ENCODE measurements at regions not wholly inside any gene's neighbourhood (a gene's known extent, or its start where the extent isn't known, plus 50 kb on each side); places are given as distances from the start of the nearest gene placed in this dataset.

DNA sequence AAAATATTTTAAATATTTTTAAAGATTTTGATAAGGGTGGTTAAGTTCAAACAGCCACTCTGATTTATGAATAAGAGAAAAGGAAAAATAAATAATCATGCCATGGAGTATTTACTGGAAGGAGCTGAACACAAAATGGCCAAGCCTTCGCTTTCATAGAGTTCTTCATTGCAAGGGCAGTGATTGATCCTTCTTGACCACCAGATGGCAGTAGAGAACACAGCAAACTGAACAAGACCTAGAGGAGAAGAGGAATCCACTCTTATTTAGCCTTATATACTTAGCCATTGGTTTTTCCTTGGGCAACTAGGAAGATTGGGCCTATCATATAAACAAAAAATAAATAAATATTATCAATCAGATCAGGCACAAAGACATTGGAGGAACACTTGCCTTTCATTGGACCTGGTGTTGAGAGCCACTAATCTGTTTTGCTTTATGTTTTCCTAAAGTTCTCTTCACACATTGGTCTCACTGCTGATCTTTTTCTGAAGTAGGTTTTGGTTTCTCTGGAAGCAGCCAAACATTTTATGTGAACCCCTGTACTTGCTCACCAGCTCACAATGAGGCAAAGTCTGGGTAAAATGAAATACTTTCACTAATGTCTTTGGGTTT is 58.1 kb upstream of the PARM1 start:
- Histone ChIP-seq H3K27ac (ENCODE audit: low read length) (no peak overlapping the region), H3K36me3 (ENCODE audit: insufficient read depth, low read length) (no peaks in the 10 kb centered on the region), H3K9me2 (ENCODE audit: insufficient read depth, low read length) (no peaks in the 10 kb centered on the region), H4K20me1 (ENCODE audit: insufficient read depth) (no peaks in the 10 kb centered on the region), H3K4me2 (ENCODE audit: low read length) (no peak overlapping the region), H3K27me3 (ENCODE audit: insufficient read depth, low read depth, low read length) (no peaks in the 10 kb centered on the region), H3K9ac (ENCODE audit: low read length) (no peak overlapping the region), H3K79me2 (replicated peaks; ENCODE audit: insufficient read depth, low read length) (no peaks in the 10 kb centered on the region), H3F3A (ENCODE audit: insufficient read depth, low read length, poor library complexity, severe bottlenecking) (no peaks in the 10 kb centered on the region), H3K9me3 (ENCODE audit: low read length) (no peaks in the 10 kb centered on the region), H2AFZ (ENCODE audit: low read depth, low read length) (no peak overlapping the region), H3K4me3 (ENCODE audit: low read length) (no peak overlapping the region)
- TF ChIP-seq EP300 (conservative IDR thresholded peaks at IDR 0.05; ENCODE audit: poor library complexity, severe bottlenecking) = no peak
- no peak for TF ChIP-seq POLR2AphosphoS5 (IDR thresholded peaks at IDR 0.05)
- TF ChIP-seq, protein P1, sequence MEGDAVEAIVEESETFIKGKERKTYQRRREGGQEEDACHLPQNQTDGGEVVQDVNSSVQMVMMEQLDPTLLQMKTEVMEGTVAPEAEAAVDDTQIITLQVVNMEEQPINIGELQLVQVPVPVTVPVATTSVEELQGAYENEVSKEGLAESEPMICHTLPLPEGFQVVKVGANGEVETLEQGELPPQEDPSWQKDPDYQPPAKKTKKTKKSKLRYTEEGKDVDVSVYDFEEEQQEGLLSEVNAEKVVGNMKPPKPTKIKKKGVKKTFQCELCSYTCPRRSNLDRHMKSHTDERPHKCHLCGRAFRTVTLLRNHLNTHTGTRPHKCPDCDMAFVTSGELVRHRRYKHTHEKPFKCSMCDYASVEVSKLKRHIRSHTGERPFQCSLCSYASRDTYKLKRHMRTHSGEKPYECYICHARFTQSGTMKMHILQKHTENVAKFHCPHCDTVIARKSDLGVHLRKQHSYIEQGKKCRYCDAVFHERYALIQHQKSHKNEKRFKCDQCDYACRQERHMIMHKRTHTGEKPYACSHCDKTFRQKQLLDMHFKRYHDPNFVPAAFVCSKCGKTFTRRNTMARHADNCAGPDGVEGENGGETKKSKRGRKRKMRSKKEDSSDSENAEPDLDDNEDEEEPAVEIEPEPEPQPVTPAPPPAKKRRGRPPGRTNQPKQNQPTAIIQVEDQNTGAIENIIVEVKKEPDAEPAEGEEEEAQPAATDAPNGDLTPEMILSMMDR (IDR thresholded peaks at IDR 0.05; ENCODE audit: poor library complexity, severe bottlenecking) = peak; percentile 84
- TF ChIP-seq SMC3 (conservative IDR thresholded peaks at IDR 0.05; ENCODE audit: poor library complexity) = peak; percentile 92
- peak; percentile 88 for TF ChIP-seq RAD21 (conservative IDR thresholded peaks at IDR 0.05)

DNA sequence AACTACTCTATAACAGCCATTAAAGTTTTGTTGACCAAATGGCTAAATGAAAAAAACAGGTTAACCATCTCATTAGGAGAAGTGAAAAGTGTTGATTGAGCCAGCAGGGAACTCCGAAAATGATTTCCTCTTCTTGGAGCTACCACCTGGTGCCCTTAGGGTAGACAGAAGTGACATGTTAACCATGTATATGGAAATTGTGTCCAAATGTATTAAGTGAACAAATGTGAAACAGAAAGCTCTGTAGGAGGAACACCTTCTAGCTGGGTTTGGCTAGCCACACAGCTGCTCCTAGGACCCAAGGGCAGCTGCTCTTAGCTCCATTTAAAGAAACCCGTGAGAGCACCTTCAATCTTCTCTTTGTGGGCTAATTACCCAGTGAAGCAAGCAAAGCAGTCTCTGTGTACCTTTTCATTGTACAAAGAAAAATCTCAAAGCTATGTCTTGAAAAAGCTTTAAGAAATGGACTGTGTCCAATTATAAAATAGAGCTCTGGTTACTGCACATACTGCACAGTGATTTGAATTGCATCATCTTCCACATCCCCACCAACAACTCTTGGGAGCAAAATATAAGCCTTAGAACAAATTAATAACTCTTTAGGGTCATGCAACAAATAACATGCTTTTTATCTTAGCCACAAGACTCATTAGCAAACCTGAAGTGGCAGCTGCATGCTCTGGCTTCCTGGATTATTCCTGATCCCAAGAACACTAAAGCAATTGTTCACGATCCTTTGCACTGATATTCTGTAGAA is 59.2 kb upstream of the PARM1 start:
- Histone ChIP-seq H3K4me2 (ENCODE audit: low read length) (no peak overlapping the region), H3F3A (ENCODE audit: insufficient read depth, low read length, poor library complexity, severe bottlenecking) (no peaks in the 10 kb centered on the region), H3K27ac (ENCODE audit: low read length) (no peak overlapping the region), H3K9me3 (ENCODE audit: low read length) (no peaks in the 10 kb centered on the region), H3K27me3 (ENCODE audit: insufficient read depth, low read depth, low read length) (no peaks in the 10 kb centered on the region), H2AFZ (ENCODE audit: low read depth, low read length) (no peak overlapping the region), H3K36me3 (ENCODE audit: insufficient read depth, low read length) (no peaks in the 10 kb centered on the region), H3K9me2 (ENCODE audit: insufficient read depth, low read length) (no peaks in the 10 kb centered on the region), H3K9ac (ENCODE audit: low read length) (no peak overlapping the region), H3K79me2 (replicated peaks; ENCODE audit: insufficient read depth, low read length) (no peaks in the 10 kb centered on the region), H4K20me1 (ENCODE audit: insufficient read depth) (no peaks in the 10 kb centered on the region), H3K4me3 (ENCODE audit: low read length) (no peak overlapping the region)
- TF ChIP-seq SMC3 (conservative IDR thresholded peaks at IDR 0.05; ENCODE audit: poor library complexity) = no peak
- no peak for TF ChIP-seq EP300 (conservative IDR thresholded peaks at IDR 0.05; ENCODE audit: poor library complexity, severe bottlenecking)
- no peak for TF ChIP-seq RAD21 (conservative IDR thresholded peaks at IDR 0.05)
- no peak for TF ChIP-seq EZH2 (IDR thresholded peaks at IDR 0.05; ENCODE audit: borderline replicate concordance, insufficient read depth, low read length, poor library complexity, severe bottlenecking)
- no peak for TF ChIP-seq MXI1 (conservative IDR thresholded peaks at IDR 0.05; ENCODE audit: poor library complexity, severe bottlenecking)
- TF ChIP-seq, protein P1 (IDR thresholded peaks at IDR 0.05; ENCODE audit: poor library complexity, severe bottlenecking) = no peak
- no peak for TF ChIP-seq TAF1 (IDR thresholded peaks at IDR 0.05; ENCODE audit: low read depth)
- no peak for TF ChIP-seq POLR2AphosphoS5 (IDR thresholded peaks at IDR 0.05)
- TF ChIP-seq, protein P2, sequence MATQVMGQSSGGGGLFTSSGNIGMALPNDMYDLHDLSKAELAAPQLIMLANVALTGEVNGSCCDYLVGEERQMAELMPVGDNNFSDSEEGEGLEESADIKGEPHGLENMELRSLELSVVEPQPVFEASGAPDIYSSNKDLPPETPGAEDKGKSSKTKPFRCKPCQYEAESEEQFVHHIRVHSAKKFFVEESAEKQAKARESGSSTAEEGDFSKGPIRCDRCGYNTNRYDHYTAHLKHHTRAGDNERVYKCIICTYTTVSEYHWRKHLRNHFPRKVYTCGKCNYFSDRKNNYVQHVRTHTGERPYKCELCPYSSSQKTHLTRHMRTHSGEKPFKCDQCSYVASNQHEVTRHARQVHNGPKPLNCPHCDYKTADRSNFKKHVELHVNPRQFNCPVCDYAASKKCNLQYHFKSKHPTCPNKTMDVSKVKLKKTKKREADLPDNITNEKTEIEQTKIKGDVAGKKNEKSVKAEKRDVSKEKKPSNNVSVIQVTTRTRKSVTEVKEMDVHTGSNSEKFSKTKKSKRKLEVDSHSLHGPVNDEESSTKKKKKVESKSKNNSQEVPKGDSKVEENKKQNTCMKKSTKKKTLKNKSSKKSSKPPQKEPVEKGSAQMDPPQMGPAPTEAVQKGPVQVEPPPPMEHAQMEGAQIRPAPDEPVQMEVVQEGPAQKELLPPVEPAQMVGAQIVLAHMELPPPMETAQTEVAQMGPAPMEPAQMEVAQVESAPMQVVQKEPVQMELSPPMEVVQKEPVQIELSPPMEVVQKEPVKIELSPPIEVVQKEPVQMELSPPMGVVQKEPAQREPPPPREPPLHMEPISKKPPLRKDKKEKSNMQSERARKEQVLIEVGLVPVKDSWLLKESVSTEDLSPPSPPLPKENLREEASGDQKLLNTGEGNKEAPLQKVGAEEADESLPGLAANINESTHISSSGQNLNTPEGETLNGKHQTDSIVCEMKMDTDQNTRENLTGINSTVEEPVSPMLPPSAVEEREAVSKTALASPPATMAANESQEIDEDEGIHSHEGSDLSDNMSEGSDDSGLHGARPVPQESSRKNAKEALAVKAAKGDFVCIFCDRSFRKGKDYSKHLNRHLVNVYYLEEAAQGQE (IDR thresholded peaks at IDR 0.05; ENCODE audit: borderline replicate concordance) = no peak

All from neural cell (in vitro differentiated cells).